HUES48 (cell line): ENCODE measurements at regions not wholly inside any gene's neighbourhood (a gene's known extent, or its start where the extent isn't known, plus 50 kb on each side); places are given as distances from the start of the nearest gene placed in this dataset.

Experiments
- H3K27ac ChIP-seq: one replicate; pipeline ENCODE4 v1.7.0; 2013; ENCODE audit warnings: low read depth, low read length, inconsistent platforms
- H3K27me3 ChIP-seq: 2 replicates; pipeline ENCODE4 v1.6.1; 2013; ENCODE audit warnings: mild to moderate bottlenecking, low read length; ENCODE audit not compliant: control insufficient read depth, insufficient read depth
- H3K36me3 ChIP-seq: 2 replicates; pipeline ENCODE4 v1.6.1; 2013; ENCODE audit warnings: low read length; ENCODE audit not compliant: control insufficient read depth, insufficient read depth
- H3K4me1 ChIP-seq: 2 replicates; pipeline ENCODE4 v1.6.1; 2013; ENCODE audit warnings: mild to moderate bottlenecking, low read length; ENCODE audit not compliant: control insufficient read depth, insufficient read depth
- H3K4me3 ChIP-seq: 2 replicates; pipeline ENCODE4 v1.5.1; 2013; ENCODE audit warnings: mild to moderate bottlenecking, low read depth, low read length
- H3K9ac ChIP-seq: 2 replicates; pipeline ENCODE4 v1.6.1; 2013; ENCODE audit warnings: mild to moderate bottlenecking, low read depth, low read length, moderate library complexity
- H3K9me3 ChIP-seq: 2 replicates; pipeline ENCODE4 v1.6.1; 2013; ENCODE audit warnings: low read length; ENCODE audit not compliant: control insufficient read depth, insufficient read depth

DNA sequence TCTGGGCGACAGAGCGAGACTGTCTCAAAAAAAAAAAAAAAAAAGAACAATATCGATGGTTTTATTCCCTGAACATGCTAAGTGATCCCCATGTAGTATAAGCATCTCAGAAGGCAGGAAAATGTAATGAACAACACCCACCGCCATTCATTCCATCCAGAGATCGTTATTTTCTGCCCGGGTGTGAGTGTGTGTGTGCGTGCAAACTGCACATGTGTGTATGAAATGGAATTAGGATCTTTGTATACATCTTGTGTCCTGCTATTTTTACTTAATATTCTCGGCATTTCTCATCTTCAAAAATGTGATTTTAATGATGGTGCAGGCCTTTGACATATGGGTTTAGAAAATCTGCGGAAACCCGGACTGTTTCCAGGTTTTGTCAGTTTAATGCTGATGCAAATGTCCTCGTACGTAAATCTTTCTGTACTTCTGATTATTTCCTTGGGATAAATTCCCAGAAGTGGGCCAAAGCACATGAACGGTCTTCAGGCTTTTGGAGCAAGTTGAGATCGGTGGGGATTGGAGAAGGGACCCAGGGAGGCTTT, 254.8 kb downstream of the SEC14L1 start:
- no peaks in the 10 kb centered on the region for H3K36me3 ChIP-seq
- no peaks in the 10 kb centered on the region for H3K9me3 ChIP-seq
- peaks cover 36% of the 10 kb centered on the region for H3K4me1 ChIP-seq
- no peak overlapping the region for H3K4me3 ChIP-seq
- H3K27me3 ChIP-seq = no peaks in the 10 kb centered on the region
- no peak overlapping the region for H3K9ac ChIP-seq
- H3K27ac ChIP-seq = no peak overlapping the region

DNA sequence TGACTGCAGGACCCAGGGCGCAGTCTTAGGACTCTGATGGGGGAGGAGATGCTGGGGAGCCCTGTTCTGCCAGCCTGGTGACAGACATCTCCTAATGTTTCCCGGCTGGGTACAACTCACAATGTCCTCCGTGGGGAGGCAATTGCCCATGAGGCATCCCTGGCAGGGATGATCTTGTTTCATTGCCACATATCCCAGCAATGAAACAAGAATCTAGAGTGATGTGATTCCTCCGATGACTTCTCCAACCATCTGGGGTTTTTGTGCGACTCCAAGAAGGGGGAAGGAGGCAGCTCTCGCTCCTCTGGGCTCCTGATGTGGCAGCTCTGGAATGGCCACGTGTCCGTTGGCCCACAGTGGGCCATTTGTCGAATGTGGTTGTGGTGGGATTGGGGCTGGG, 255.8 kb downstream of the SEC14L1 start:
- no peak overlapping the region for H3K27ac ChIP-seq

DNA sequence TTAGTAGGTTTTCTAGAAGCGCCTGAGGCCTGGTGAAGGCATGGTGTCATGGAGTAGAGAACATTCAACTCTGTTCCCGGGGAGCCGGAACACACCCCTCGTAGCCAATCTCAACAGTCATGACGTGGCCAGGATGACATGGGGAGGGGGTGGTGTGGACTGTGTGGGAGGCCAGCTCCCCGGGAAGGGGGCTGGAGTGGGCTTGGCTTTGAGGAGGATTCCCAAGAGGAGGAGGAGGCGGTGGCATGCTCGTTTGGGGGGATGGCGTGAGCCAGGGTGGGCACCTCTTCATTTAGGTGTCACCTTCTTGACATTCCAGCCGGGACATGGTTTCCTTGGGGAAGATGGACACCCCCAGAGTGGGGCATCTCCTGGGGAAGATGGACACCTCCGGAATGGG, 257.5 kb downstream of the SEC14L1 start:
- no peaks in the 10 kb centered on the region for H3K27me3 ChIP-seq
- no peaks in the 10 kb centered on the region for H3K9me3 ChIP-seq
- H3K27ac ChIP-seq = no peak overlapping the region
- no peak overlapping the region for H3K4me3 ChIP-seq
- H3K4me1 ChIP-seq = peaks cover 13% of the 10 kb centered on the region; the same call in 1 of the 2 replicates
- peaks cover 12% of the 10 kb centered on the region for H3K36me3 ChIP-seq
- no peak overlapping the region for H3K9ac ChIP-seq

More for the DNA sequence above, 255.8 kb downstream of the SEC14L1 start:
- Histone ChIP-seq H3K36me3 (no peaks in the 10 kb centered on the region), H3K4me3 (no peak overlapping the region), H3K9ac (no peak overlapping the region), H3K4me1 (peaks cover 27% of the 10 kb centered on the region), H3K9me3 (no peaks in the 10 kb centered on the region), H3K27me3 (no peaks in the 10 kb centered on the region)

DNA sequence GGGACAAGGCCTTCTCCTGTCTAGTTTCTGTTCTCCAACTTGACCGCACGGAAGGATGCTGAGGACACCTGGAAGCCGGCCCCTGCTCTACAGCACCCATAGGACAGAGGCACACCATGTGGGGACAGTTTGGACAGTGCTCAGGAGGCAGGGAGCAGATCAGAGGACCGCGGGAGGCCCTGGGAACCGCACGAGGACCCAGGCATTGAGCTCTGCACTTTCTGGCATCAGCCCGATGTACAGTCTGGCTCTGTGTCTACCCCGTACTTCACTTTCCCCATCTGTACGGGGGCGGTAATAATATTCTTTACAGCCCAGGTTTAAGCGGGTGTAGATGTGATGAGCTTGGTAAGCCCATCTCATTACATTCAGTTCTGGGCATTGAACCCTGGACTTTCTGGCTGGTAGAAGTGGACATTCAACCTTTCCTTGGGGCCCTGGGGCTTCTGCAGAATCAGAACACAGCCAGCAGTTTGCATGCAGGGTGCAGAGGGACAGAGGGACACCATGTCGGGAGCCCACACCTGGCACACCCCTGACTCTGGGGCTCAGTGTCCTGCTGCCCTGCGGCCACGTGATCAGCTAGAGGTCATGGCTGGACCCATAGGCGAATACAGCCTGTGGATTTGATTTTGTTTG, 258.7 kb downstream of the SEC14L1 start:
- H3K9ac ChIP-seq = no peak overlapping the region
- no peaks in the 10 kb centered on the region for H3K27me3 ChIP-seq
- peaks cover 9% of the 10 kb centered on the region; the same call in 1 of the 2 replicates for H3K4me1 ChIP-seq
- H3K27ac ChIP-seq = no peak overlapping the region
- no peaks in the 10 kb centered on the region for H3K9me3 ChIP-seq
- no peak overlapping the region for H3K4me3 ChIP-seq
- H3K36me3 ChIP-seq = peaks cover 19% of the 10 kb centered on the region

DNA sequence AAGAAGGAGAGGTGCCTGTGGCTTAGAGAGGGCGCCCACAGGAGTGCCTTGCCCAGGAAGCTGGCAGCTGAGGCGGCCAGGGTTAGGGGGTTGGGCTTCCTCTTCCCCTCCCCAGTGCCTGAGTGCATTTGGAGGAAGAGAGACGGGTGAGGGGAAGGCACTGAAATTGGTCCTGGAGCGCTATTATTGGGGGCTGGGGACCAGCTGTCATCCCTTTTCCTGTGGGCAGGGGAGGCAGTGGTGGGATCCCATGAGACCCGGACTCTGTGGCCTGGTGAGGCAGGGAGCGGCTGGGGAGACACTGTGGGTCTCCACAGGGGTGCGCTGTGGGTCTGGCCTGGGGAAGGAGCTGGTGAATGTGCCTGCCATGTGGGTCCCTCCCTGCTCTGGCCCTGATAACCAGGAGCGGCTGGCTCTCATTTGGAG, 259.7 kb downstream of the SEC14L1 start:
- Histone ChIP-seq H3K4me3 (no peak overlapping the region), H3K4me1 (peaks cover 3% of the 10 kb centered on the region; the same call in 1 of the 2 replicates), H3K27me3 (no peaks in the 10 kb centered on the region), H3K9ac (no peak overlapping the region), H3K9me3 (no peaks in the 10 kb centered on the region), H3K27ac (no peak overlapping the region), H3K36me3 (peaks cover 19% of the 10 kb centered on the region)

DNA sequence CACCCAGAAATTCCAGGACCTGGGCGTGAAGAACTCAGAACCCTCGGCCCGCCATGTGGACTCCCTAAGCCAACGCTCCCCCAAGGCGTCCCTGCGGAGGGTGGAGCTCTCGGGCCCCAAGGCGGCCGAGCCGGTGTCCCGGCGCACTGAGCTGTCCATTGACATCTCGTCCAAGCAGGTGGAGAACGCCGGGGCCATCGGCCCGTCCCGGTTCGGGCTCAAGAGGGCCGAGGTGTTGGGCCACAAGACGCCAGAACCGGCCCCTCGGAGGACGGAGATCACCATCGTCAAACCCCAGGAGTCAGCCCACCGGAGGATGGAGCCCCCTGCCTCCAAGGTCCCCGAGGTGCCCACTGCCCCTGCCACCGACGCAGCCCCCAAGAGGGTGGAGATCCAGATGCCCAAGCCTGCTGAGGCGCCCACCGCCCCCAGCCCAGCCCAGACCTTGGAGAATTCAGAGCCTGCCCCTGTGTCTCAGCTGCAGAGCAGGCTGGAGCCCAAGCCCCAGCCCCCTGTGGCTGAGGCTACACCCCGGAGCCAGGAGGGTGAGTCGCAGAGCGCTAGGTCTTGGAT, 261.5 kb downstream of the SEC14L1 start:
- Histone ChIP-seq H3K27me3 (no peaks in the 10 kb centered on the region), H3K9me3 (no peaks in the 10 kb centered on the region), H3K36me3 (peaks cover 19% of the 10 kb centered on the region), H3K4me1 (peaks cover 3% of the 10 kb centered on the region; the same call in 1 of the 2 replicates), H3K4me3 (no peak overlapping the region), H3K9ac (no peak overlapping the region), H3K27ac (no peak overlapping the region)

DNA sequence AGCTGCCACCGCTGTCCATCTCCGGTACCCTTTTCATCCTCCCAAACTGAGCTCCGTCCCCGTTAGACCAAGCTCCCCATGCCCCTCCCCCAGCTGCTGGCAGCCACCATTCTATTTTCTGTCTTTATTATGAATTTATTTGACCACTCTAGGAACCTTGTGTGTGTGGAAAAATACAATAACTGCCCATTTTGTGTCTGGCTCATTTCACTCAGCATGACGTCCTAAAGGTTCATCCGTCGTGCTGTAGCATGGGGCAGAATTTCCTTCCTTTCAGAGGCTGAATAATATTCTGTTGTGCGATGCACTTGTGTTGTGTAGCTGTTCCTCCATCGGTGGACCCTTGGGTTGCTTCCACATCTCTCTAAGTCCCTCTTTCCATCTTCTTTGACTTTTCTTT, 263.1 kb downstream of the SEC14L1 start:
- no peak overlapping the region for H3K27ac ChIP-seq
- no peak overlapping the region for H3K9ac ChIP-seq

DNA sequence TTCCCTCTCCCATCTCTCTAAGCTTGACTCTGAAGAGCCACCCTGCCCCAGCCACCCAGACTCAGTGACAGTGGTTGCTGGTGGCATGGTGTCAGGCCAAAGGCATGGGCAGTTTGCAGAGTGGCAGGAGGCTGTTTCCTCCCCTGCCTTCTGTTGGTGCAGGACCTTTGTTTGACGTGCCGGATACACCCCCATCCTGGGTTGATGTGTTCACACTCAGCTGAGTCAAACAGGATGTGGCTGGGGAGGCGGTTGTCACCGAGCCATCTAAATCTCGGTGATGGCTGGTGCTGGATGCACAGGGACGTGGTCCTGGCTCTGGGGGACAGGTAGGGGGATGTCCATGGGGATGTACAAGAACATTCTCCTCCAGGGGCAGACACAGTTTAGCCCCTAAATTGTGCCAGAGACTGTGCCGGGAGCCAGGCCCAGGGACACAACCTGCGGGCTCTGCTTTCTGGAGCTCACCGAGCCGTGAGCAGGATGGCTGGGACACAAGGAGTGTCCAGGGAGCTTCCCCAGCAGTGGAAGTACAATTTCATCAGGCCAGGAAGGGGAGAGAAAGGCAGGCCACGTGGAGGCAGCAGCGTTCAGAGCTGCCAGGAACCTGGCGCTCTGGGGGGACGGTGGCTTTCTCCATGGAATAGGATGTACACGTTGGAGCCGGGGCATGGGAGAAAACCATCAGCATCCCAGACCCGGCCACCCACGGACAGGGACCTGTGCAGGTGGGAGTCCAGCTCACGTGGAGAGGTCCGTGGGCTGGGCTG, 264.2 kb downstream of the SEC14L1 start:
- no peak overlapping the region for H3K9ac ChIP-seq
- no peak overlapping the region for H3K4me3 ChIP-seq
- H3K4me1 ChIP-seq = peaks cover 22% of the 10 kb centered on the region
- no peaks in the 10 kb centered on the region for H3K9me3 ChIP-seq
- H3K27ac ChIP-seq = no peak overlapping the region
- H3K36me3 ChIP-seq = peaks cover 22% of the 10 kb centered on the region
- no peaks in the 10 kb centered on the region for H3K27me3 ChIP-seq

More for the DNA sequence above, 263.1 kb downstream of the SEC14L1 start:
- Histone ChIP-seq H3K9me3 (no peaks in the 10 kb centered on the region), H3K4me3 (no peak overlapping the region), H3K36me3 (peaks cover 19% of the 10 kb centered on the region), H3K4me1 (peaks cover 12% of the 10 kb centered on the region), H3K27me3 (no peaks in the 10 kb centered on the region)

DNA sequence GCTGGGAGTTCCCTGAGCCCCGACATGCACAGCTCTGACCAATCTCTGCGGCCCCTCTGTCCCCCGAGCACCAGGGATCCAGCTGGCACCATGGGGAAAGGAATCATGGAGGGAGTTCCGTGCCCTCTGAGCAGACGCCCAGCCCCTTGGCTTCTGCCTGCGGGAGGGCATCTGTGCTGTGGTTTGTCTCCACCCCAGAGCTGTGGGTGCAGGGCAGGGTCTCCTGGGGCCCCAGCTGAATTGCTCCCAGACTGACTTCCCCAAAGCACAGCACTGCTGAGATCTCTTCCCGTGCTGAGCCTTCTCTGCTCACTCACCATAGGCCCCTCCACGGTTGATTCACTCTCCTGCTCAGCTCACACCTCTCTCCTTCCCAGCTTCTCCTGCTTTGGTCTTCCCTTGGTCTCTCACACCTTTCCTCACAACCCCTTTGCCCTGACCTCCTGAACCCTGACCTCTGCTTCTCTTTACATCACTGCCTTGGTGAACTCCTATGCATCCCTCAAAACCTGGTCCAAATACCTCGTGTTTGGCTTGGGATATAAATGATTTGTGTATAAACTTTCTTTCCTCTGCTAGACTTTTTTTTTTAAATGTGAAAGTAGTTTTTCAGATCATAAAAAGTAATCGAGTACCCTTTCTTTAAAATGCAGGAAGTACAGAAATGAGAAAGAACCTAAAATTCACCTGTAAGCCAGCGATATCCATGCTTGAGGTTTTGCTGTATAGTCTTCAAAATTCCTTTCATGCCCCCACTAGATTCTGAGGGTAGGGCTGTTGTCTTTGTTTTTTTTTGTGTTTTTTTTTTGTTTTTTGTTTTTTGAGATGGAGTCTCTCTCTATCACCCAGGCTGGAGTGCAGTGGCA, 265.3 kb downstream of the SEC14L1 start:
- Histone ChIP-seq H3K27me3 (no peaks in the 10 kb centered on the region), H3K36me3 (peaks cover 26% of the 10 kb centered on the region), H3K4me3 (no peak overlapping the region), H3K9me3 (no peaks in the 10 kb centered on the region), H3K9ac (no peak overlapping the region), H3K4me1 (peaks cover 19% of the 10 kb centered on the region), H3K27ac (no peak overlapping the region)
